GM23338 (cell line): ENCODE measurements at regions not wholly inside any gene's neighbourhood (a gene's known extent, or its start where the extent isn't known, plus 50 kb on each side); places are given as distances from the start of the nearest gene placed in this dataset.

ENCODE experiments used
- ATAC-seq: fragments of 200-7000 bp; cut with Tn5 transposase; 3 replicates; pipeline ENCODE4 v1.9.1; 2020
- DNase-seq: peaks from one replicate; pipeline ENCODE4 v3.0.0-alpha.2; 2015; ENCODE audit warnings: low spot score
- H2AFZ ChIP-seq: fragments of 200-600 bp; sonication (generic); 2 replicates; pipeline ENCODE4 v1.8.0; 2016; ENCODE audit warnings: antibody characterized with exemption, mild to moderate bottlenecking, moderate library complexity
- H3F3A ChIP-seq: fragments of 200-600 bp; sonication (generic); replicated peaks from 2 replicates; pipeline ENCODE4 v1.8.0; 2017; ENCODE audit warnings: antibody characterized with exemption, mixed run types, low read depth
- H3K27ac ChIP-seq: fragments of 200-600 bp; sonication (generic); 2 replicates; pipeline ENCODE4 v1.6.1; 2016; ENCODE audit warnings: low read depth
- H3K27me3 ChIP-seq: fragments of 200-600 bp; sonication (generic); 2 replicates; pipeline ENCODE4 v1.8.0; 2016; ENCODE audit warnings: mild to moderate bottlenecking, mixed run types, moderate library complexity; ENCODE audit not compliant: insufficient read depth
- H3K36me3 ChIP-seq: fragments of 200-600 bp; sonication (generic); 2 replicates; pipeline ENCODE4 v1.8.0; 2016; ENCODE audit warnings: mild to moderate bottlenecking; ENCODE audit not compliant: insufficient read depth
- H3K4me1 ChIP-seq: fragments of 200-600 bp; sonication (generic); 2 replicates; pipeline ENCODE4 v1.8.0; 2016; ENCODE audit warnings: mild to moderate bottlenecking, moderate library complexity; ENCODE audit not compliant: insufficient read depth
- H3K4me2 ChIP-seq: fragments of 200-600 bp; sonication (generic); 2 replicates; pipeline ENCODE4 v1.7.1; 2017; ENCODE audit warnings: mixed run types
- H3K4me3 ChIP-seq: fragments of 200-600 bp; sonication (generic); 2 replicates; pipeline ENCODE4 v1.6.1; 2016; ENCODE audit warnings: mixed run types
- H3K79me2 ChIP-seq: fragments of 200-600 bp; sonication (generic); replicated peaks from 2 replicates; pipeline ENCODE4 v1.8.0; 2017; ENCODE audit warnings: mild to moderate bottlenecking; ENCODE audit not compliant: insufficient read depth
- H3K9me2 ChIP-seq: fragments of 200-600 bp; sonication (generic); 2 replicates; pipeline ENCODE4 v1.8.0; 2017; ENCODE audit not compliant: insufficient read depth
- H4K20me1 ChIP-seq: fragments of 200-600 bp; sonication (generic); replicated peaks from 2 replicates; pipeline ENCODE4 v1.8.0; 2017; ENCODE audit warnings: mild to moderate bottlenecking; ENCODE audit not compliant: insufficient read depth
- H3K27ac Mint-ChIP-seq: 2 replicates; pipeline ENCODE4 v1.8.0; 2020; ENCODE audit warnings: inconsistent platforms, mild to moderate bottlenecking, moderate library complexity, mixed read lengths
- H3K27me3 Mint-ChIP-seq: 3 replicates; pipeline ENCODE4 v1.8.0; 2022; ENCODE audit warnings: low read depth, mild to moderate bottlenecking, moderate library complexity, mixed read lengths, inconsistent platforms; ENCODE audit not compliant: insufficient read depth, poor library complexity
- H3K36me3 Mint-ChIP-seq: 3 replicates; pipeline ENCODE4 v1.8.0; 2021; ENCODE audit warnings: low read depth, mild to moderate bottlenecking, inconsistent platforms, moderate library complexity, mixed read lengths
- H3K4me1 Mint-ChIP-seq: 3 replicates; pipeline ENCODE4 v1.8.0; 2020; ENCODE audit warnings: mild to moderate bottlenecking, inconsistent platforms, mixed read lengths
- H3K4me3 Mint-ChIP-seq: 3 replicates; pipeline ENCODE4 v1.8.0; 2021; ENCODE audit warnings: moderate library complexity, mild to moderate bottlenecking, inconsistent platforms, mixed read lengths
- H3K9me3 Mint-ChIP-seq: 3 replicates; pipeline ENCODE4 v1.8.0; 2020; ENCODE audit warnings: moderate library complexity, mild to moderate bottlenecking, inconsistent platforms, mixed read lengths
- CREB1 ChIP-seq: fragments of 250-450 bp; sonication (Bioruptor Pico); IDR thresholded peaks from 2 replicates; pipeline ENCODE4 v1.5.0; 2020; ENCODE audit warnings: low read depth, mild to moderate bottlenecking, moderate library complexity
- EZH2 ChIP-seq: fragments of 200-600 bp; sonication (generic); IDR thresholded peaks from one replicate; pipeline ENCODE4 v1.8.0; 2017; ENCODE audit warnings: antibody characterized with exemption, mild to moderate bottlenecking, low read depth; ENCODE audit not compliant: unreplicated experiment
- EZH2phosphoT487 ChIP-seq: fragments of 200-600 bp; sonication (generic); IDR thresholded peaks from one replicate; pipeline ENCODE4 v1.8.1; 2018; ENCODE audit warnings: antibody characterized with exemption; ENCODE audit not compliant: unreplicated experiment
- NANOG ChIP-seq: IDR thresholded peaks from 2 replicates; pipeline ENCODE4 v1.6.1; 2016; ENCODE audit warnings: antibody characterized with exemption, borderline replicate concordance
- REST ChIP-seq: IDR thresholded peaks from one replicate; pipeline ENCODE4 v1.6.1; 2018; ENCODE audit warnings: antibody characterized with exemption; ENCODE audit not compliant: unreplicated experiment
- ZNF114 ChIP-seq: fragments of 250-450 bp; sonication (Bioruptor Pico); IDR thresholded peaks from 2 replicates; pipeline ENCODE4 v1.5.0; 2020; ENCODE audit warnings: mild to moderate bottlenecking, moderate library complexity
- ZNF462 ChIP-seq: fragments of 250-450 bp; sonication (Bioruptor Pico); IDR thresholded peaks from 2 replicates; pipeline ENCODE4 v1.5.0; 2020; ENCODE audit warnings: mild to moderate bottlenecking, moderate library complexity

DNA sequence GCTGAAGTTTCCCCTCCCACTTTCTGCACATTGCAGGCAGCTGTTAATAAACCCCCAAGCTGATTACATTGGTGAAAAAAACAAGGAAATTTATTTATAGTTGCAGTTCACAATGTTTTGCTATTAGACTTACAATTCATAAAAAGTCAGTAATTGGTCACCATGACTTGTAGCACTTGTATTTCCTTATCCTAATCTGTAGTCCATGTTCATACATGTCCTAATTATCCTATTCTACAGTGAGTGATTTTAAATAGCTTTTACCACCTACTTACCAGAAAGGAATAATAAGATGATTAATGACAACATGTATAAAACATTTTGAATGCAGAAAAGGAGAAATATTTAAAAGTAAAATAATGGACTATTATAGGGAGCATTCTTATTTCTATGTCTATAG lies 760.0 kb upstream of the RIOK2 start (continued):
- no peak for TF ChIP-seq ZNF462 (CRISPR knock-in tag)
- TF ChIP-seq CREB1 = no peak
- TF ChIP-seq NANOG = no peak

DNA sequence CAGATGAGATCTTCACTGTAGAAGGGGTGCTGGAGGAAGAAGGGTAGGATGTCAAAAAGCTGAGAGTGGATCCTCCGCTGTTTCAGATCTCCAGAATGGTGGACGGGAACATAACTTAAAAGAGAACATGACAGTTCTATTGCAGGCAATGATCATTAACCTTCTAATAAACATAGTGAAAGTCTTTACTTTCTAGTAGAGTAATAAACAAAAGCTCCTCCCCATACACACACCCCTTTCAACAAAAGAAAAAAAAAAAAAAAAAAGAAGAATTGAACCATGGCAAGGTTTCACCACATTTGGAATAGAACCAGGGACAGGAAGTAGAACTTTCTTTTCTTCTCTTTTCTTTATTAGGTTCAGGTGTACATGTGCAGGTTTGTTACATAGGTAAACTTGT lies 768.1 kb upstream of the RIOK2 start:
- no peak overlapping the region for H3K4me3 Mint-ChIP-seq
- no peaks in the 10 kb centered on the region for H3K4me1 Mint-ChIP-seq
- Histone ChIP-seq H3K36me3 (no peaks in the 10 kb centered on the region), H3K4me1 (no peaks in the 10 kb centered on the region), H3F3A (no peaks in the 10 kb centered on the region), H3K27me3 (no peaks in the 10 kb centered on the region), H2AFZ (no peak overlapping the region), H3K4me3 (no peak overlapping the region), H4K20me1 (no peaks in the 10 kb centered on the region), H3K4me2 (no peak overlapping the region), H3K9me2 (no peaks in the 10 kb centered on the region; the same call in 1 of the 2 replicates), H3K79me2 (no peaks in the 10 kb centered on the region), H3K27ac (no peak overlapping the region)
- H3K27ac Mint-ChIP-seq = no peak overlapping the region
- H3K9me3 Mint-ChIP-seq = peaks cover 19% of the 10 kb centered on the region
- peaks cover 2% of the 10 kb centered on the region for H3K36me3 Mint-ChIP-seq
- no peak for ATAC-seq
- no peak for DNase-seq
- H3K27me3 Mint-ChIP-seq = no peaks in the 10 kb centered on the region
- no peak for TF ChIP-seq ZNF462 (CRISPR knock-in tag)
- TF ChIP-seq REST = no peak
- no peak for TF ChIP-seq EZH2
- no peak for TF ChIP-seq EZH2phosphoT487
- no peak for TF ChIP-seq ZNF114 (CRISPR knock-in tag)
- TF ChIP-seq CREB1 = no peak
